OCI-LY7 (cell line): ENCODE measurements at regions not wholly inside any gene's neighbourhood (a gene's known extent, or its start where the extent isn't known, plus 50 kb on each side); places are given as distances from the start of the nearest gene placed in this dataset.

ENCODE experiments used
- EZH2phosphoT487 ChIP-seq: fragments of 200-600 bp; sonication (generic); IDR thresholded peaks from 2 replicates; pipeline ENCODE4 v1.6.1; 2018; ENCODE audit warnings: low read depth, borderline replicate concordance, mild to moderate bottlenecking, mixed run types, antibody characterized with exemption, low read length, moderate library complexity, mixed read lengths
- TF ChIP-seq, protein P1 (sequence below): fragments of 200-600 bp; sonication (generic); conservative IDR thresholded peaks from 2 replicates; pipeline ENCODE4 v1.5.1; 2014; ENCODE audit warnings: mild to moderate bottlenecking, antibody characterized with exemption, low read length, moderate library complexity, mixed read lengths

DNA sequence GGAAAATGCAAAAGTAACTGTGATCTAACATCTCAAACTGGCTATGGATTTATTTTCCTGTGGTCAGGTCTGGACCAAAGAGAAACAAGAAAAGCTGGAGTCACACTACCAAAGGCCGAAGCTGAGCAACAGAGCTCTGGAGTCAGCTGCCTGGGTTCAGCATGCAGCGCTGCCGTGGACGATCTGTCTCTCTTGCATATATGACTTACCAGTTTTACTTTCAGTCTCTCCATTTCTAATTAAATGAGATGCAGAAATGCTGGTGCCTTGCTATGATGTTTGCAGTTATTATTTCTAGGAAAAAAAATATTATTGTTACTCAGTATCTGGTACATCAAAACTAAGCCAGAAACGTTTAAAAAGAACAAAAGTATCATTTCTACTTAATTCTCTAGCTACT is 813.2 kb downstream of the RNF144A start:
- TF ChIP-seq, protein P1, sequence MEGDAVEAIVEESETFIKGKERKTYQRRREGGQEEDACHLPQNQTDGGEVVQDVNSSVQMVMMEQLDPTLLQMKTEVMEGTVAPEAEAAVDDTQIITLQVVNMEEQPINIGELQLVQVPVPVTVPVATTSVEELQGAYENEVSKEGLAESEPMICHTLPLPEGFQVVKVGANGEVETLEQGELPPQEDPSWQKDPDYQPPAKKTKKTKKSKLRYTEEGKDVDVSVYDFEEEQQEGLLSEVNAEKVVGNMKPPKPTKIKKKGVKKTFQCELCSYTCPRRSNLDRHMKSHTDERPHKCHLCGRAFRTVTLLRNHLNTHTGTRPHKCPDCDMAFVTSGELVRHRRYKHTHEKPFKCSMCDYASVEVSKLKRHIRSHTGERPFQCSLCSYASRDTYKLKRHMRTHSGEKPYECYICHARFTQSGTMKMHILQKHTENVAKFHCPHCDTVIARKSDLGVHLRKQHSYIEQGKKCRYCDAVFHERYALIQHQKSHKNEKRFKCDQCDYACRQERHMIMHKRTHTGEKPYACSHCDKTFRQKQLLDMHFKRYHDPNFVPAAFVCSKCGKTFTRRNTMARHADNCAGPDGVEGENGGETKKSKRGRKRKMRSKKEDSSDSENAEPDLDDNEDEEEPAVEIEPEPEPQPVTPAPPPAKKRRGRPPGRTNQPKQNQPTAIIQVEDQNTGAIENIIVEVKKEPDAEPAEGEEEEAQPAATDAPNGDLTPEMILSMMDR = no peak
- TF ChIP-seq EZH2phosphoT487 = no peak
